HG02588 (cell line): ENCODE measurements at regions not wholly inside any gene's neighbourhood (a gene's known extent, or its start where the extent isn't known, plus 50 kb on each side); places are given as distances from the start of the nearest gene placed in this dataset.

ENCODE experiments used
- ATAC-seq: cut with Tn5 transposase; IDR thresholded peaks from one replicate; pipeline ENCODE4 v1.9.1; 2021; ENCODE audit warnings: mild to moderate bottlenecking, moderate library complexity; ENCODE audit not compliant: unreplicated experiment

DNA sequence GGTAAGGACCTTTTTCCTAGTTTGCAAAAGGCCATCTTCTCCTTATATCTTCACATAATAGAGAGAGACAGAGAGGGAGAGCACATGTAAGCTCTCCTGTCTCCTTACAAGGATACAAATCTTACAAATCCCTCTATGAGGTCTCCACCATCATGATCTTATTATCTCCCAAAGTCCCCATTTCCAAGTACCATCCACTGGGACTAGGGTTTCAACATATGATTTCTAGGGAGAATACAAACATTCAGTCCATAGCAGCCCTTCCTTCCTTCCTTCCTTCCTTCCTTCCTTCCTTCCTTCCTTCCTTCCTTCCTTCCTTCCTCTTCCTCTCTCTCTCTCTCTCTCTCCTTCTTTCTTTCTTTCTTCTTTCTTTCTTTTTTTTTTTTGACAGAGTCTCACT lies 1132.9 kb upstream of the WWC1 start:
- no peak for ATAC-seq

- ATAC-seq, result no peak
Measured at GRCh38 chr5:167160388-167160787, 1131.1 kb upstream of the WWC1 start.

- ATAC-seq, result no peak
Measured at GRCh38 chr5:167166696-167167095, 1124.7 kb upstream of the WWC1 start.

GRCh38 chr5:167167191-167167795 lies 1124.2 kb upstream of the WWC1 start:
- no peak for ATAC-seq

DNA sequence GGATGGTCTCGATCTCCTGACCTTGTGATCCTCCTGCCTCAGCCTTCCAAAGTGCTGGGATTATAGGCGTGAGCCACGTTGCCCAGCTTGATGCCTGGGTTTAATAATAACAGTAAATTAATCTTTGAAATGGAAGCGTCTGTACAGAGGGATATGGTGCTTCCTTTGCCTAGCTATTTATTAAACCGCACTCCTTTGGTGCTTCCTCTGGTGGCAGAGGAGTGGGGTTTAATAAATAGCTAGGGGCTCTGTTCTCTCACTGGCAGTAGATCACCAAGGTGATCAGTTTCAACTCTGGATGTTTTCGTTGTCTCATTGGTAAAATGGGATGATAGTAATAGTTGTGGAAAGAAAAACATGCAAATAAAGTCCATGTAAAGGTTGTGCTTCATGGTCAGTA lies 1122.5 kb upstream of the WWC1 start:
- no peak for ATAC-seq

- no peak for ATAC-seq
Measured at GRCh38 chr5:167171056-167171455, 1120.4 kb upstream of the WWC1 start.

GRCh38 chr5:167177736-167178135 lies 1113.7 kb upstream of the WWC1 start:
- ATAC-seq, result no peak

GRCh38 chr5:167180906-167181305 lies 1110.5 kb upstream of the WWC1 start:
- ATAC-seq, result no peak

DNA sequence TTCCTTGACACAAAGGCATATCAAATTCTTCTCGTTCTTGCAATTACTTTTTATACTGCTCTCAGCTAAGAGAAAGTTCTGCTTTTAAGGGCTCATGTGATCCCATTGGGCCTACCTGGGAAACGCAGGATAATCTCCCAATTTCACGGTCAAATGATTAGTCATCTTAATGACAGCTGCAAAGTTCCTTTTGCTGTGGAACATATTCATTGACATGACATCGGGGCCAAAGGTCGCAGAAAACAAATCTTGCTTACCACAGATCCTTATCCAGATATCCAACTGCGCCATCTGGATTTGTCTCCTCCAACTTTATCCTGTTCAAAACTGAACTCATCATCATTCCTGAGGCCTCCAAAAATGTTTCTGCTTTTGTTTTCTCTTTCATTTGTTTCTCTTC lies 1085.6 kb upstream of the WWC1 start:
- ATAC-seq, result no peak

DNA sequence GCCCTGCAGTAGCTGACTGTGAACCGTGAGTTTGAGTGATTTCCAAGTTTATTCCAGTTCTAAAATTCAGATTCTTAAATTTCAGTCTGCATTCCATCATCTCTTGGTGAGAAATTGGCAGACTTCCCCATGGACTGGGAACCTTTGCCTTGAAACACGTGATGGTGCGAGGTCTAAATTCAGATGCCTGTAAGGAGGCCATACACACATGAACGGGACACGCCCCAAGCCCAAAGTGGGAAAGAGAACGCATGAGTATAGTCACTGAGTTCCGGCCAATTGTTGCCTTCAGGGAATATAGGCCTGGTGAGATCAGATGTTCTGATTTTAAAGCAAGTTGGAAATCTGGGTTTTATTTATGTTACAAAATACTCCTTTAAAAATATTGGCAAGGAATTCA lies 1084.4 kb upstream of the WWC1 start:
- ATAC-seq, result no peak

- no peak for ATAC-seq
Measured at GRCh38 chr5:167208911-167209310, 1082.5 kb upstream of the WWC1 start.

- ATAC-seq, result no peak
Measured at GRCh38 chr5:167217097-167217743, 1074.2 kb upstream of the WWC1 start.

GRCh38 chr5:167219298-167219697 lies 1072.1 kb upstream of the WWC1 start:
- ATAC-seq, result no peak

- no peak for ATAC-seq
Measured at GRCh38 chr5:167226386-167226785, 1065.1 kb upstream of the WWC1 start.

DNA sequence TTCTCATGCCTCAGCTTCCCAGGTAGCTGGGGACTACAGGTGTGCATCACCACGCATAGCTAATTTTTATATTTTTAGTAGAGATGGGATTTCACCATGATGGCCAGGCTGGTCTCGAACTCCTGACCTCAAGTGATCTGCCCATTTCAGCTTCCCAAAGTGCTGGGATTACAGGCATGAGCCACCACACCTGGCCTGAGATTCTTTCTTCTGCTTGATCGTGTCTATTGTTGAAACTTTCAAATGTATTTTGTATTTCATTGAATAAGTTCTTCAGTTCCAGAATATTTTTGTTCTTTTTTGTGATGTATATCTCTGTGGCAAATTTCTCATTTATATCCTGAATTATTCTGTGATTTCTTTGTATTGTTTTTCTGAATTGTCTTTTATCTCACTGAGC lies 1063.3 kb upstream of the WWC1 start:
- no peak for ATAC-seq

DNA sequence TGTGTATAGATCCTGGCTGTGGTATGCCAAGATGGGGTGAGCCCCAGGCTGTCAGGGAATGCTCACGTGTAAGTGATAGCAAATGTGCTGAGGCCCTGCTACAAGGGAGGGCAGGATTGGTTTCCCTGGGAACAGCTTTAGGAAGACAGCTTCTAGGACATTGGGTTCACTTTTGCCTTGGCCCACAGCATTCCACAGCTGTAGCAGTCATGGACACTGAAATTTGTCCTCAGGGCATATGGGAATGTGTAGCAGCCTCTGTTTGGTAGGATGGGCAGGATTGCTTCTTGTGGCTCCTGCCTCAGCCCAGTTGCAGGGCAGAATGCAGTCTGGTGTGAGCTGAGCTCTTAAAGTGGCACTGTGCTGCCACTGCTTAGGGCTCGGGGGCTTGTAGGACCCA lies 1061.7 kb upstream of the WWC1 start:
- no peak for ATAC-seq

- no peak for ATAC-seq
Measured at GRCh38 chr5:167230414-167230813, 1061.0 kb upstream of the WWC1 start.

DNA sequence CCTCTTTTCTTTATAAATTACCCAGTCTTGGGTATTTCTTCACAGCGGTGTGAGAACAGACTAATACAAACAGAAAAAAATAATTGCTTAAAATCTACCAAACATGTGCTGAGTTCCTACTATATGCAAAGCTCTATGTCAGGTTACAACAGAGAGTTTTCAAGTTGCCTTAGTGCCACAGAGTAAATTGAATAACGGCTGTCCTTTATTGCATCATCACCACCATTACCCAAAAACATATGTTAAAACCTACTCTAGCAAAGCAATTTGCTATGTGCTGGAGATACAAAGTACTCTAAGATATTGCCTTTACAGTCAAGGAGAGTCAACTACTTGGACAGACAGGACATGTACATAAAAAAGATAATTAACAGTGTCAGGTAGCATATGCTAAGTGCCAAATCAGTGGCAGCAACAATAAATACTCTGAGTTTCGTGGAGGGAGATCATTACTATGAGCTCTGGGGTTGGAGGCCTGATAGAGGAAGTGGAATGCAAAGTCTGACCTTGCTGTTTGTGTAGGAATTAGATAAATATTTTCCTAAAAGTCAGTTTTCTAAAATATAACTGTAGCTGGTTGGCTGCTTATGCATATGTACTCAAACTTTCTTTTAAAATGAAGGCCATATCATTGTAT lies 1058.7 kb upstream of the WWC1 start:
- ATAC-seq, result no peak

DNA sequence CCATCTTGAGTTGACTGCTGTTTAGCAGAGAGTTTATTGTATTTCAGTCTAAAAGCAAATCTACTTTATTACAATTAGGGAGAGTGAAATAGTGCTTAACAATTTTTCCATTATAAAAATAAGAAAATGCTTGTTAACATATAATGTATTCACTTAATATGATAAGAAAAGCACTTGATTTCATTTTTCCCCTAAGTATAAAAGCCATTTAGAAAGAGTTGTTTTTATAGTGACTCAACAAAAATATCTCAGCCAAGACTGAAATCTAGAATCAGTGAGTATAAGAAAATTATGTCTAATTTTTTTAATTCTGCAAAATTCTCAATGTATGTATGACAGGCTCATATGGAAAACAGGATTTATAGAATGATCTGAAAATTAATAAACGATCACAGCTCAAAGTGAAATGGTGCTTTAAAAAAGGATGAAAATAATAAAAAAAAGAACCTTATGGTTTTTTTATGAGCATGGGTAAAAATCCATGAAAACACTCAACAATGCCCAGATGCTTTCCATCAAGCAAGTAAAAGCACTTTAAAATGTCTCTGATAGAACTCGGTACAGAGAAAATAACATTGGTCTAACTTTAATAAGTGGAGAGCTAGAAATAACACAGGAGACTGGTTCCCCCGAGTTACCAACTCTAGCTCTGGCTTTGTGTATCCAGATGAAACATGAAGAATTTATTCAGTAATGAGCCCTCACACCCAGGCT lies 1057.8 kb upstream of the WWC1 start:
- no peak for ATAC-seq

DNA sequence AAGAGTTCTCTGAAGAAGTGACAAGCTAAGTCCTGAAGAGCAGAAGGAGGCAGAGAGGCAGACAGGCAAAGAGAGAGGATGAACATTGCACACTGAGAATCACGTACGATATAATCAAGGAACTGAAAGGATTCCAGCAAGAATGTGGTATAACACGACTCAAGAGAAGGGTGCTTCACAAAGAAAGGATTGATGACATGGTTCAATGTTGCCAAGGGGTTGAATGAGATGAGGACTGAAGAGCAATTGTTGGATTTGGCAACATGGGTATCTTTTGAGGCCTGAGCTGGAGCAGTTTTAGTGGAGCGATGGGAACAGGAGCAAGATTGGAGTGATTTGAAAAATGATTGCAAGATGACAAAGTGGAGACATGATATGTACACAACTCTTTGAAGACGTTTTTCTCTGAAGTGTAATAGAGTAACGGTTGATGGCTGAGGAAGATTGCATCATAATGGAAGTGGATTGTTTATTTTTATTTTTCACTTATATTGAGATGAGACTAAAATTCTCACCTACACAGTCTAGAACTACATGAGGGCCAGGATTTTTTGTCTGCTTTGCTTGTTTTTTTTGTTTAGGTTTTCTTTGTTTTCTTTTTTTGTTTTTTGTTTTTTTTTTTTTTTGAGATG lies 1049.9 kb upstream of the WWC1 start:
- ATAC-seq, result no peak

- ATAC-seq, result no peak
Measured at GRCh38 chr5:167242701-167243100, 1048.7 kb upstream of the WWC1 start.
